ENCODE measurements at regions not wholly inside any gene's neighbourhood (a gene's known extent, or its start where the extent isn't known, plus 50 kb on each side); places are given as distances from the start of the nearest gene placed in this dataset.

DNA sequence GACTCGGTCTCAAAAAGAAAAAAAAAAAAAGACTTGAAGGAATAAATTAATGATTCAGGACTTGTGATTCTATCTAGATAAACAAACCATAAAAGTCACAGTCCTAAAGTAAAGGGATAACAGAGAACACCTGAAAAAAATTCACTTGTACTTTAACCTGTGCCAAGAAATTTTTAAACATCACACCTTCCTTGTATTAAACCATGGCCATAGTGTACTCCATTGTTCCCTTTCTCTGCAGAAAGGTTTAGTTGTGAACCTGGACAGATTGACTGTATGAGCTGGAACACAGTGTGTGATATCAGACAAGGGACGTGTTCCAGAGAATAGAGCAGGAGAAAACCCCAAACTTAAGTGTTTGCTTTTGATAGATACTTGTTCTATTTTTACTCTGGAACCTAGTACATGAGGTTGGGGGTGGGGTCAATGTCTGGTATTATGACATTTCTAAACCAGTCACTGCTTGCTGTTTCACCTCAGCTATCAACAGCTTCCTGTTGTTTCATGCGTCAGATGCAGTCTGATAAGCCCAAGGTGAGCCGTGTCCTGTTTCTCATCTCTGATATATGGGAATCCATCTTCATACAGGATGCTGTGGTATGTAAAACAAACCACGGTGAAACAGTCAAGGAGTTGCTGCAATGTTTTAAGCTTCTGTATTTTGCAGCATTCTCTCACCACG lies 62.5 kb upstream of the ITGA1 start:
- peak; percentile 66 for DNase-seq (ENCODE audit: low spot score)

- peak; percentile 63 for DNase-seq (ENCODE audit: low spot score)
These were observed 61.9 kb upstream of the ITGA1 start for GRCh38 chr5:52725808-52726207.

- DNase-seq (ENCODE audit: low spot score), result no peak
These were observed 60.7 kb upstream of the ITGA1 start for GRCh38 chr5:52727020-52727419.

- DNase-seq (ENCODE audit: low spot score), result peak; percentile 46
These were observed 60.1 kb upstream of the ITGA1 start for GRCh38 chr5:52727576-52727975.

- DNase-seq (ENCODE audit: low spot score), result no peak
These were observed 59.5 kb upstream of the ITGA1 start for GRCh38 chr5:52728224-52728623.

GRCh38 chr5:52728686-52729085 lies 59.0 kb upstream of the ITGA1 start:
- DNase-seq (ENCODE audit: low spot score), result no peak

DNA sequence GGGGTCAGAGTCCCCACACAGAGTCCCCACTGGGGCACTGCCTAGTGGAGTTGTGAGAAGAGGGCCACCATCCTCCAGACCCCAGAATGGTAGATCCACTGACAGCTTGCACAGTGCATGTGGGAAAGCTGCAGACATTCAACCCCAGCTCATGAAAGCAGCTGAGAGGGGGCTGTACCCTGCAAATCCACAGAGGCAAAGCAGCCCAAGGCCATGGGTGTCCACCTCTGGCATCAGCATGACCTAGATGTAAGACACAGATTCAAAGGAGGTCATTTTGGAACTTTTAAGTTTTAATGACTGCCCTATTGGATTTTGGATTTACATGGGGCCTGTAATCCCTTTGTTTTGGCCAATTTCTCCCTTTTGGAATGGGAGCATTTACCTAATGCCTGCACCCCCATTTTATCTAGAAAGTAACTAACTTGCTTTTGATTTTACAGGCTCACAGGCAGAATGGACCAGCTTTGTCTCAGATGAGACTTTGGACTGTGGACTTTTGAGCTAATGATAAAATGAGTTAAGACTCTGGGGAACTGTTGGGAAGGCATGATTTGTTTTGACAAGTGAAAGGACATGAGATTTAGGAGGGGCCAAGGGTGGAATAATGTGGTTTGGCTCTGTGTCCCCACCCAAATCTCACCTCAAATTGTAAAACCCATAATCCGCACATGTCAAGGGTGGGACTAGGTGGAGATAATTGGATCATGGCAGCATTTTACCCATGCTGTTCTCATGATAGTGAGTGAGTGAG lies 56.3 kb upstream of the ITGA1 start:
- DNase-seq (ENCODE audit: low spot score), result peak; percentile 23

- DNase-seq (ENCODE audit: low spot score), result no peak
These were observed 53.2 kb upstream of the ITGA1 start for GRCh38 chr5:52734557-52734956.

GRCh38 chr5:52735139-52735538 lies 52.6 kb upstream of the ITGA1 start:
- DNase-seq (ENCODE audit: low spot score), result no peak

All from mucosa of gallbladder (tissue), 1 donor.